ENCODE measurements at regions not wholly inside any gene's neighbourhood (a gene's known extent, or its start where the extent isn't known, plus 50 kb on each side); places are given as distances from the start of the nearest gene placed in this dataset.

DNA sequence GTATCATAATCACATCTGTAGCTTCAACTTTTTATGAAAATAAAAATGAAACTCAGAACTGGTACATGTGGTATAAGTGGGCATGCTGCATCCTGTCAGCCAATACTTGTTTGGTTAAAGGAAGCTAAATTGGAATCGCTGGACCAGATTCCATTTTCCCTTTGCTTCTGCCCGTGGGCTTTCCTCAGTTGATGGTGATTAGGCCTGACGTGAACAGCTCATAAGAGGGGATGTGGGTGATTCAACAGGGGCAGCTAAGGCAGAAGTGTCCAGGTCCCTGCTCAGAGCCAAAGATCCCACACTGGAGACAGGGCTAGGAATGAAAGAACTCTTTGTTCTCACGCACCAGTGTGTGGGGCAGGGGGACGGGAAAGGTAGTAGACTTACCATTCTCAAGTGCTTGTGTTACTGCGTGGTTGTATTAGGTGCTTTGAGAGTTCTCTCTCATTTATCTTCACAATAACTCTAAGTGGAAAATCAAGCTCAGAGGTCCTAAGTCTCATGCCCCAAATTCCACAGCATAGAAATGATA lies 63.2 kb upstream of the GUCY1A1 start:
- no peak for TF ChIP-seq POLR2A (IDR thresholded peaks at IDR 0.05)
- TF ChIP-seq EP300 (IDR thresholded peaks at IDR 0.05), result no peak
- TF ChIP-seq POLR2AphosphoS5 (IDR thresholded peaks at IDR 0.05), result no peak
- TF ChIP-seq, protein P1, sequence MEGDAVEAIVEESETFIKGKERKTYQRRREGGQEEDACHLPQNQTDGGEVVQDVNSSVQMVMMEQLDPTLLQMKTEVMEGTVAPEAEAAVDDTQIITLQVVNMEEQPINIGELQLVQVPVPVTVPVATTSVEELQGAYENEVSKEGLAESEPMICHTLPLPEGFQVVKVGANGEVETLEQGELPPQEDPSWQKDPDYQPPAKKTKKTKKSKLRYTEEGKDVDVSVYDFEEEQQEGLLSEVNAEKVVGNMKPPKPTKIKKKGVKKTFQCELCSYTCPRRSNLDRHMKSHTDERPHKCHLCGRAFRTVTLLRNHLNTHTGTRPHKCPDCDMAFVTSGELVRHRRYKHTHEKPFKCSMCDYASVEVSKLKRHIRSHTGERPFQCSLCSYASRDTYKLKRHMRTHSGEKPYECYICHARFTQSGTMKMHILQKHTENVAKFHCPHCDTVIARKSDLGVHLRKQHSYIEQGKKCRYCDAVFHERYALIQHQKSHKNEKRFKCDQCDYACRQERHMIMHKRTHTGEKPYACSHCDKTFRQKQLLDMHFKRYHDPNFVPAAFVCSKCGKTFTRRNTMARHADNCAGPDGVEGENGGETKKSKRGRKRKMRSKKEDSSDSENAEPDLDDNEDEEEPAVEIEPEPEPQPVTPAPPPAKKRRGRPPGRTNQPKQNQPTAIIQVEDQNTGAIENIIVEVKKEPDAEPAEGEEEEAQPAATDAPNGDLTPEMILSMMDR (IDR thresholded peaks at IDR 0.05), result no peak
- H3K9me3 ChIP-seq, result no peaks in the 10 kb centered on the region
- intact Hi-C loops (cut with DNase I), result no loop called here
- no peak for DNase-seq
- H3K4me1 ChIP-seq, result peaks cover 0 to 14% (median 0%) of the 10 kb centered on the region in 4 donors
- no peaks in the 10 kb centered on the region for H3K36me3 ChIP-seq
- WGBS, 2 donors, result 79 to 87% methylated on average over 6 of the region's 6 CpGs
- no peak overlapping the region for H3K4me3 ChIP-seq
- H3K27ac ChIP-seq, result no peak overlapping the region
- no peaks in the 10 kb centered on the region for H3K27me3 ChIP-seq

DNA sequence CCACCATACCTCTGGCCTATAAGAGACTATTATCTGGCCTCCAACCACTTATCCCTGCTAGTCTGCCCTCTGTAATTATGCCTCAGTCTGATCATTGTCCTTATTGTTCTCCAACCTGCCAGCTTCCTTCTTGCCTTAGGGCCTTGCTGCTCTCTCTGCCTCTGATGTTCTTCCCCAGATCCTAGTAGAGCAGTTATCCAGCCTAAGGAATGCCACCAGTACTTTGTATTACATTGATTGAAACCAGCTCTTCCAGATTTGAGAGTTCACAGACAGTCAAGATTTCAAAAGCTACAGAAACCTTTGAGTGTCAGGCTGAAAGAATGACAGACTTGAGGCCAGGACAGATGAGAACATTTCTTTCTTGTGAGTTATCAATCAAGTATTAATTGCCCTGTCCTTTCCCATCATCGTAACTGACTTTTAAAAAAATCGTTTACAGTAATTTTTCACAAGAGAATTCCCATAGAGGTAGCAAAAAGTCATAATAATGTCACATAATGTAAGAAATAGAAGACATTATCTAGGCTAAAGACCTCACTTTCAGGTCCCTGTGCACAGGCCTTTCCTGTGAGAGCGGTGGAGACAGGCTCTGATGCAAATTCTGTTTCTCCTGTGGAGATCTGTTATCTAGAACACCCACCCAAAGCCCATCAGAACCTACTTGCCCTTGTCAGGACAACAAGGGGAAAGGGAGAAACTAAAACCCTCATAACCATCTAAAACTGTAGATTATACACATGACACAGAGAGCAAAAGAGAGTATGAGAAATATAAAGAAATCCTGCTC lies 64.1 kb upstream of the GUCY1A1 start:
- TF ChIP-seq EP300 (IDR thresholded peaks at IDR 0.05) (no peak), POLR2AphosphoS5 (IDR thresholded peaks at IDR 0.05) (no peak)
- TF ChIP-seq, protein P1 (IDR thresholded peaks at IDR 0.05), result no peak
- DNase-seq, result no peak
- 84 to 87% methylated on average over 3 of the region's 3 CpGs for WGBS, 2 donors
- Histone ChIP-seq H3K9me3 (no peaks in the 10 kb centered on the region), H3K36me3 (no peaks in the 10 kb centered on the region), H3K4me3 (no peak overlapping the region), H3K4me1 (peaks cover 0 to 13% (median 0%) of the 10 kb centered on the region in 4 donors), H3K27ac (no peak overlapping the region), H3K27me3 (no peaks in the 10 kb centered on the region)
- intact Hi-C loops (cut with DNase I), result no loop called here

DNA sequence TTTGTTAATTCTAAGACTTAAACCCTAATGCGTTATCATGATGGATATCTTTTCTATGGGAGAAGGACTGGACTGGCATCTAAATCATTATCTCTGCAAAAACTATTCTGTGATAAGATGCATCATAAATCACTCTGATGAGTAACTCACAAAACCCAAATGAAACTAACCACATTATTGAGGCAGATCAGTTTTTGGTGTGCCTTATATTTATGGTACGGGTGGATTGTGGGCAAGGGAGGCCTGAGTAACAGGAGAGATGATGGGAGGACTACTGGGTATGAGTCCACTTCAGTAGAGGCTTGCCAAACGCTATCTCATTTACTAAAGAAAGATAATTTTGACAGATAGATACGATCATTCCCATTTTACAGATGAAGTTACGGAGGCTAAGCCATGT lies 66.4 kb upstream of the GUCY1A1 start:
- no peak overlapping the region for H3K27ac ChIP-seq
- H3K36me3 ChIP-seq, result no peaks in the 10 kb centered on the region
- H3K27me3 ChIP-seq, result no peaks in the 10 kb centered on the region
- H3K4me3 ChIP-seq, result no peak overlapping the region
- intact Hi-C loops (cut with DNase I), result no loop called here
- WGBS, 2 donors, result 87 to 91% methylated on average over 5 of the region's 5 CpGs
- TF ChIP-seq POLR2AphosphoS5 (IDR thresholded peaks at IDR 0.05) (no peak), EP300 (IDR thresholded peaks at IDR 0.05) (no peak), POLR2A (IDR thresholded peaks at IDR 0.05) (no peak)
- TF ChIP-seq, protein P1 (IDR thresholded peaks at IDR 0.05), result no peak
- peaks cover 0 to 13% (median 0%) of the 10 kb centered on the region in 4 donors for H3K4me1 ChIP-seq
- DNase-seq, result no peak
- no peaks in the 10 kb centered on the region for H3K9me3 ChIP-seq

DNA sequence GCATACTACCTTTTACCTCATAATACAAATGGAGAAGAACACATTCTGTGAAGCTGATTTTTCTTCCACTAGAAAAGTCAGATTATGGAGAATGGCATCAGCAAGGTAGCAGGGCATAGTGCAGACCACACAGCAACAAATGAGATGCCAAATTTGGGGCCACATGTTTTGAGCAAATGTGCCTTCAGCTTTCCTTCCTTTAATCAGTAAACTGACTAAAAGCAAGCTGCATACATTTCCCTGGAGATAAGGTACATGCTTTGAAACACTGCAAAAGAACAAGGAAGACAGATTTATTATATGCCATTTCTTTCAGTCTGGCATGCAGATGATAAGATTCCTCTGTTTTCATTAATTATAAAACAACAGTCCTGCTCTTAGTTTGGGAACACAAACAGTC lies 67.1 kb upstream of the GUCY1A1 start:
- H3K4me1 ChIP-seq, result peaks cover 0 to 6% (median 0%) of the 10 kb centered on the region in 4 donors
- no peak overlapping the region for H3K4me3 ChIP-seq
- no peaks in the 10 kb centered on the region for H3K36me3 ChIP-seq
- TF ChIP-seq, protein P1 (IDR thresholded peaks at IDR 0.05), result no peak
- TF ChIP-seq POLR2A (IDR thresholded peaks at IDR 0.05), result no peak
- TF ChIP-seq EP300 (IDR thresholded peaks at IDR 0.05), result no peak
- TF ChIP-seq POLR2AphosphoS5 (IDR thresholded peaks at IDR 0.05), result no peak
- intact Hi-C loops (cut with DNase I), result no loop called here
- H3K27me3 ChIP-seq, result no peaks in the 10 kb centered on the region
- no peak overlapping the region for H3K27ac ChIP-seq
- H3K9me3 ChIP-seq, result no peaks in the 10 kb centered on the region
- DNase-seq, result no peak

All from sigmoid colon (tissue), 6 donors.